Mucosa of descending colon (tissue), 3 donors: ENCODE measurements at regions not wholly inside any gene's neighbourhood (a gene's known extent, or its start where the extent isn't known, plus 50 kb on each side); places are given as distances from the start of the nearest gene placed in this dataset.

Source experiments
- ATAC-seq: fragments of 200-7000 bp; cut with Tn5 transposase; one replicate; pipeline ENCODE4 v1.9.1; 2020; ENCODE audit warnings: mild to moderate bottlenecking, moderate library complexity
- DNase-seq, 3 donors: peaks; one replicate each; pipeline ENCODE4 v3.0.0-alpha.2; 2020
- H3K36me3 ChIP-seq: fragments of 200-600 bp; one replicate; pipeline ENCODE4 v1.8.0; 2021; ENCODE audit warnings: low read depth, mild to moderate bottlenecking
- H3K4me1 ChIP-seq: fragments of 200-600 bp; one replicate; pipeline ENCODE4 v1.8.0; 2021; ENCODE audit warnings: low read depth, mild to moderate bottlenecking
- H3K4me3 ChIP-seq: fragments of 200-600 bp; one replicate; pipeline ENCODE4 v1.8.0; 2021; ENCODE audit warnings: mild to moderate bottlenecking
- H3K9me3 ChIP-seq: fragments of 200-600 bp; one replicate; pipeline ENCODE4 v1.8.0; 2021; ENCODE audit warnings: mild to moderate bottlenecking
- CTCF ChIP-seq: fragments of 200-600 bp; IDR thresholded peaks from one replicate; pipeline ENCODE4 v1.8.0; 2022; ENCODE audit warnings: antibody characterized with exemption, mild to moderate bottlenecking
- intact Hi-C, 2 donors: fragments of 100-400 bp; cut with DNase I in 1 of 2; cut with micrococcal nuclease in 1 of 2; formaldehyde crosslinking; loops; one replicate each; pipeline versions ENCODE4 v1.11.0 to v1.11.1; 2022; cut with DNase I, micrococcal nuclease
- donor health status: DM: no; HTN: no; CAD: no; lungs with moderate emphysema.
- donor health status: DM: no; HTN: no; CAD: no.
- donor health status: DM: no; HTN: yes; CAD: no.

- ATAC-seq: no peak
Measured at GRCh38 chr5:68352166-68352565, 136.6 kb downstream of the PIK3R1 start.

GRCh38 chr5:68353605-68354004 is 138.0 kb downstream of the PIK3R1 start:
- H3K36me3 ChIP-seq: no peaks in the 10 kb centered on the region
- H3K9me3 ChIP-seq: no peaks in the 10 kb centered on the region
- H3K4me3 ChIP-seq: no peak overlapping the region
- H3K4me1 ChIP-seq: no peaks in the 10 kb centered on the region
- no peak for TF ChIP-seq CTCF
- no peak for ATAC-seq
- intact Hi-C loops: no loop called here
- DNase-seq: no peak

More at GRCh38 chr5:68352166-68352565, 136.6 kb downstream of the PIK3R1 start:
- H3K9me3 ChIP-seq: no peaks in the 10 kb centered on the region
- H3K4me3 ChIP-seq: no peak overlapping the region
- DNase-seq: no peak
- no peaks in the 10 kb centered on the region for H3K36me3 ChIP-seq
- no peak for TF ChIP-seq CTCF
- intact Hi-C loops: no loop called here
- no peaks in the 10 kb centered on the region for H3K4me1 ChIP-seq

- Histone ChIP-seq H3K4me3 (no peak overlapping the region), H3K9me3 (no peaks in the 10 kb centered on the region), H3K36me3 (no peaks in the 10 kb centered on the region), H3K4me1 (no peaks in the 10 kb centered on the region)
- intact Hi-C loops: no loop called here
- no peak for ATAC-seq
- no peak for DNase-seq
- TF ChIP-seq CTCF: no peak
Measured at GRCh38 chr5:68354315-68354714, 138.8 kb downstream of the PIK3R1 start.

- Histone ChIP-seq H3K4me1 (no peaks in the 10 kb centered on the region), H3K9me3 (no peaks in the 10 kb centered on the region), H3K36me3 (no peaks in the 10 kb centered on the region), H3K4me3 (no peak overlapping the region)
- intact Hi-C loops: no loop called here
- no peak for TF ChIP-seq CTCF
- ATAC-seq: no peak
- no peak for DNase-seq
Measured at GRCh38 chr5:68356216-68356615, 140.7 kb downstream of the PIK3R1 start.

- intact Hi-C loops: no loop called here
Measured at GRCh38 chr5:68356623-68357022, 141.1 kb downstream of the PIK3R1 start.

More at GRCh38 chr5:68356623-68357022, 141.1 kb downstream of the PIK3R1 start:
- Histone ChIP-seq H3K36me3 (no peaks in the 10 kb centered on the region), H3K4me1 (no peaks in the 10 kb centered on the region), H3K9me3 (no peaks in the 10 kb centered on the region), H3K4me3 (no peak overlapping the region)
- no peak for ATAC-seq
- no peak for DNase-seq
- no peak for TF ChIP-seq CTCF
